IMR-90 (cell line): ENCODE measurements at regions not wholly inside any gene's neighbourhood (a gene's known extent, or its start where the extent isn't known, plus 50 kb on each side); places are given as distances from the start of the nearest gene placed in this dataset.

Experiments
- ATAC-seq: fragments of 200-7000 bp; cut with Tn5 transposase; 2 replicates; pipeline ENCODE4 v1.9.1; 2020; ENCODE audit warnings: low read depth, mild to moderate bottlenecking, moderate library complexity
- BruUV-seq: library from RNA; stranded (reverse); fragments of 400-500 nt; replicated peaks from 2 replicates; lab custom pipeline; 2021; lab: Mats Ljungman, UMichigan
- CTCF ChIA-PET: fragments of 300-600 bp; formaldehyde crosslinking; extraction: SDS; loops from one replicate; lab custom pipeline; 2021; ENCODE audit warnings: antibody characterized with exemption; lab: Yijun Ruan, JAX
- POLR2A ChIA-PET: fragments of 300-600 bp; sonication (Branson Sonifier 250); formaldehyde crosslinking; loops from one replicate; lab custom pipeline; 2022; ENCODE audit warnings: antibody characterized with exemption; ENCODE audit not compliant: unreplicated experiment; lab: Charles Lee
- DNase-seq: peaks from one replicate; pipeline ENCODE4 v3.0.0; 2013
- H2AFZ ChIP-seq: replicated peaks from 2 replicates; pipeline ENCODE3; 2013; ENCODE audit warnings: low read length, mild to moderate bottlenecking; ENCODE audit not compliant: poor library complexity
- H2AK5ac ChIP-seq: 2 replicates; pipeline ENCODE4 v1.6.1; 2013; ENCODE audit warnings: low read depth, low read length, inconsistent platforms
- H2AK9ac ChIP-seq: replicated peaks from 2 replicates; pipeline ENCODE3; 2013; ENCODE audit warnings: mild to moderate bottlenecking, low read depth, low read length, moderate library complexity; ENCODE audit not compliant: poor library complexity
- H2BK120ac ChIP-seq: 2 replicates; pipeline ENCODE4 v1.6.1; 2013; ENCODE audit warnings: low read depth, low read length, inconsistent platforms
- H2BK15ac ChIP-seq: 3 replicates; pipeline ENCODE4 v1.6.1; 2013; ENCODE audit warnings: low read depth, low read length, inconsistent platforms
- H2BK20ac ChIP-seq: 2 replicates; pipeline ENCODE4 v1.6.1; 2013; ENCODE audit warnings: low read depth, mild to moderate bottlenecking, inconsistent platforms, low read length, moderate library complexity
- H2BK5ac ChIP-seq: 2 replicates; pipeline ENCODE4 v1.6.1; 2013; ENCODE audit warnings: mild to moderate bottlenecking, low read depth, low read length, inconsistent platforms; ENCODE audit not compliant: poor library complexity, severe bottlenecking
- H3K14ac ChIP-seq: replicated peaks from 2 replicates; pipeline ENCODE4 v1.6.1; 2013; ENCODE audit warnings: low read depth, low read length, inconsistent platforms
- H3K18ac ChIP-seq: 2 replicates; pipeline ENCODE4 v1.6.1; 2013; ENCODE audit warnings: low read depth, low read length, control low read depth
- H3K23ac ChIP-seq: 2 replicates; pipeline ENCODE4 v1.6.1; 2013; ENCODE audit warnings: low read depth, low read length, inconsistent platforms
- H3K27ac ChIP-seq: 2 replicates; pipeline ENCODE4 v1.5.1; 2013; ENCODE audit warnings: mild to moderate bottlenecking, control low read depth, low read length; ENCODE audit not compliant: insufficient read depth
- H3K27me3 ChIP-seq: 2 replicates; pipeline ENCODE4 v1.6.1; 2013; ENCODE audit warnings: low read length; ENCODE audit not compliant: control insufficient read depth, insufficient read depth
- H3K36me3 ChIP-seq: 2 replicates; pipeline ENCODE4 v1.6.1; 2013; ENCODE audit warnings: low read length, mixed read lengths; ENCODE audit not compliant: control insufficient read depth, insufficient read depth
- H3K4ac ChIP-seq: 2 replicates; pipeline ENCODE4 v1.6.1; 2013; ENCODE audit warnings: low read depth, low read length, inconsistent platforms
- H3K4me1 ChIP-seq: 2 replicates; pipeline ENCODE4 v1.6.1; 2013; ENCODE audit warnings: low read length, mixed read lengths; ENCODE audit not compliant: control insufficient read depth, insufficient read depth
- H3K4me2 ChIP-seq: 2 replicates; pipeline ENCODE4 v1.6.1; 2013; ENCODE audit warnings: low read depth, mild to moderate bottlenecking, control low read depth, low read length, moderate library complexity
- H3K4me3 ChIP-seq: 2 replicates; pipeline ENCODE4 v1.5.1; 2013; ENCODE audit warnings: low read depth, mild to moderate bottlenecking, control low read depth, low read length, moderate library complexity; ENCODE audit not compliant: insufficient read depth
- H3K56ac ChIP-seq: 2 replicates; pipeline ENCODE4 v1.6.1; 2013; ENCODE audit warnings: low read length, inconsistent platforms; ENCODE audit not compliant: insufficient read depth; ENCODE audit errors: extremely low read depth
- H3K79me1 ChIP-seq, 2 experiments: 2 replicates each; pipeline ENCODE4 v1.6.1; 2013; ENCODE audit warnings: low read length in 2 of 2, inconsistent platforms in 1 of 2, low read depth in 1 of 2
- H3K9ac ChIP-seq: 2 replicates; pipeline ENCODE4 v1.6.1; 2013; ENCODE audit warnings: low read depth, low read length, control low read depth
- H3K9me1 ChIP-seq: 2 replicates; pipeline ENCODE4 v1.6.1; 2013; ENCODE audit warnings: low read length, inconsistent platforms; ENCODE audit not compliant: insufficient read depth
- H3K9me3 ChIP-seq: 2 replicates; pipeline ENCODE4 v1.6.1; 2013; ENCODE audit warnings: low read length; ENCODE audit not compliant: control insufficient read depth, insufficient read depth
- H4K20me1 ChIP-seq: 2 replicates; pipeline ENCODE4 v1.6.1; 2013; ENCODE audit warnings: low read length, inconsistent platforms; ENCODE audit not compliant: insufficient read depth
- H4K5ac ChIP-seq: 2 replicates; pipeline ENCODE4 v1.6.1; 2013; ENCODE audit warnings: mild to moderate bottlenecking, low read depth, low read length, control low read depth
- H4K8ac ChIP-seq, 2 experiments: 2 replicates each; pipeline ENCODE4 v1.6.1; 2013; ENCODE audit warnings: low read depth in 2 of 2, low read length in 2 of 2, control low read depth in 1 of 2, inconsistent platforms in 1 of 2
- H4K91ac ChIP-seq: 2 replicates; pipeline ENCODE4 v1.6.1; 2013; ENCODE audit warnings: low read depth, low read length, inconsistent platforms; ENCODE audit not compliant: insufficient read depth
- BHLHE40 ChIP-seq: fragments of 150-350 bp; IDR thresholded peaks from 2 replicates; pipeline ENCODE4 v1.6.1; 2016; ENCODE audit warnings: mild to moderate bottlenecking, low read depth, low read length
- CEBPB ChIP-seq: IDR thresholded peaks from 2 replicates; pipeline ENCODE4 v1.6.1; 2012; ENCODE audit warnings: low read depth, low read length, improper control_type of control experiment
- CHD1 ChIP-seq: IDR thresholded peaks from 2 replicates; pipeline ENCODE4 v1.6.1; 2012; ENCODE audit warnings: low read depth, low read length, improper control_type of control experiment
- CTCF ChIP-seq: conservative IDR thresholded peaks from 2 replicates; pipeline ENCODE4 v1.5.1; 2012; ENCODE audit warnings: mild to moderate bottlenecking, low read depth, low read length, improper control_type of control experiment
- ELK1 ChIP-seq: fragments of 150-350 bp; IDR thresholded peaks from 2 replicates; pipeline ENCODE4 v1.6.1; 2016; ENCODE audit warnings: low read depth, mild to moderate bottlenecking, low read length, moderate library complexity, borderline replicate concordance
- FOS ChIP-seq: fragments of 150-350 bp; IDR thresholded peaks from 2 replicates; pipeline ENCODE4 v1.6.1; 2016; ENCODE audit warnings: low read depth, low read length
- MAFK ChIP-seq: IDR thresholded peaks from 2 replicates; pipeline ENCODE4 v1.6.1; 2012; ENCODE audit warnings: low read depth, low read length, improper control_type of control experiment
- MAZ ChIP-seq: IDR thresholded peaks from 2 replicates; pipeline ENCODE4 v1.6.1; 2012; ENCODE audit warnings: low read depth, mild to moderate bottlenecking, low read length, improper control_type of control experiment, moderate library complexity, borderline replicate concordance
- MXI1 ChIP-seq: IDR thresholded peaks from 2 replicates; pipeline ENCODE4 v1.6.1; 2012; ENCODE audit warnings: low read depth, mild to moderate bottlenecking, low read length, moderate library complexity, borderline replicate concordance
- NFE2L2 ChIP-seq: fragments of 150-350 bp; IDR thresholded peaks from 2 replicates; pipeline ENCODE4 v1.6.1; 2016; ENCODE audit warnings: low read depth, mild to moderate bottlenecking, low read length
- POLR2A ChIP-seq: IDR thresholded peaks from 2 replicates; pipeline ENCODE4 v1.6.1; 2012; ENCODE audit warnings: mild to moderate bottlenecking, low read depth, low read length
- RAD21 ChIP-seq: IDR thresholded peaks from 2 replicates; pipeline ENCODE4 v1.6.1; 2012; ENCODE audit warnings: low read length, improper control_type of control experiment
- RCOR1 ChIP-seq: IDR thresholded peaks from 2 replicates; pipeline ENCODE4 v1.6.1; 2012; ENCODE audit warnings: mild to moderate bottlenecking, low read length, improper control_type of control experiment; ENCODE audit not compliant: insufficient replicate concordance
- RFX5 ChIP-seq: IDR thresholded peaks from 2 replicates; pipeline ENCODE4 v1.8.0; 2012; ENCODE audit warnings: low read depth, mild to moderate bottlenecking, low read length, moderate library complexity
- SMC3 ChIP-seq: fragments of 150-350 bp; IDR thresholded peaks from 2 replicates; pipeline ENCODE4 v1.6.1; 2016; ENCODE audit warnings: low read depth, mild to moderate bottlenecking, antibody characterized with exemption, low read length, moderate library complexity
- USF2 ChIP-seq: fragments of 150-350 bp; IDR thresholded peaks from 2 replicates; pipeline ENCODE4 v1.6.1; 2017; ENCODE audit warnings: mild to moderate bottlenecking, antibody characterized with exemption, low read length, low read depth
- WGBS, 2 experiments: methylation state at CpG; one replicate each; pipeline versions ENCODE4 v1.1.5 to v1.1.7; 2013; ENCODE audit warnings: missing lambda C conversion rate in 2 of 2; ENCODE audit not compliant: insufficient read length in 1 of 2; ENCODE audit errors: extremely low coverage in 2 of 2; 5-methylcytosine and 5-hydroxymethylcytosine counted together
- dilution Hi-C: fragments of 300-500 bp; cut with HindIII; formaldehyde crosslinking; loops from one replicate; pipeline ENCODE4 v1.14.3; 2018; ENCODE audit warnings: low sequenced_read_pairs; ENCODE audit not compliant: unreplicated experiment
- in situ Hi-C: fragments of 300-500 bp; cut with MboI; formaldehyde crosslinking; loops from 3 replicates; pipeline ENCODE4 v1.14.3; 2019; ENCODE audit warnings: low sequenced_read_pairs, inconsistent platforms, mixed read lengths
- intact Hi-C: fragments of 100-400 bp; cut with micrococcal nuclease; formaldehyde crosslinking; loops from 2 replicates; pipeline ENCODE4 v1.10.0; 2022

DNA sequence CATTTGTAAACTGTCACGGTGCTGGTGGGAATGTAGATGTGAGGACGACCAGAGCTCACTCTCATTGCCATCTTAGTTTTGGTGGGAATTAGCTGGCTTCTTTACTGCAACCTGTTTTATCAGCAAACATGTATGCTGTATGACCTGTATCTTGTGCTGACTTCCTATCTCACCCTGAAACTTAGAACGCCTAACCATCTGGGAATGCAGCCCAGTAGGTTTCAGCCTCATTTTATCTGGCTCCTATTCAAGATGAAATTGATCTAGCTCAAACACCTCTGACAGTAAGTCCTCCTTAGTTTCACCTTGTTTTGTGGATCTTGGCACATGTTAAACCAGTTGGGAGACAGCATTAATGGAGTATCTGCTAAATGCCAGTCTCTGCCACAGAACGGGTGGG lies 174.6 kb downstream of the HLX start:
- no peaks in the 10 kb centered on the region for H3K9me1 ChIP-seq
- no peak overlapping the region for H2AK5ac ChIP-seq
- no peak overlapping the region for H4K91ac ChIP-seq
- H2BK5ac ChIP-seq = no peak overlapping the region
- CTCF ChIA-PET = no interaction called here
- dilution Hi-C loops = no loop called here
- H4K20me1 ChIP-seq = no peaks in the 10 kb centered on the region
- no peak overlapping the region for H2BK15ac ChIP-seq
- H3K4ac ChIP-seq = no peak overlapping the region
- H2AK9ac ChIP-seq = no peak overlapping the region
- H2AFZ ChIP-seq = no peak overlapping the region
- intact Hi-C loops = no loop called here
- H3K18ac ChIP-seq = no peak overlapping the region
- H3K56ac ChIP-seq = no peak overlapping the region
- no peak overlapping the region for H4K8ac ChIP-seq
- H4K5ac ChIP-seq = no peak overlapping the region
- TF ChIP-seq MXI1 (no peak), CHD1 (no peak), USF2 (no peak), MAZ (no peak), SMC3 (no peak), POLR2A (no peak), MAFK (no peak), NFE2L2 (no peak), FOS (no peak), RFX5 (no peak), ELK1 (no peak), RCOR1 (no peak), CTCF (no peak), BHLHE40 (no peak), CEBPB (no peak), RAD21 (no peak)
- no peak overlapping the region for H3K14ac ChIP-seq
- H3K27ac ChIP-seq = no peak overlapping the region
- no peak for DNase-seq
- H3K9me3 ChIP-seq = no peaks in the 10 kb centered on the region
- in situ Hi-C loops = no loop called here
- H3K4me3 ChIP-seq = no peak overlapping the region
- POLR2A ChIA-PET = no interaction called here
- no peaks in the 10 kb centered on the region for H3K36me3 ChIP-seq
- no peak overlapping the region for H3K9ac ChIP-seq
- BruUV-seq = no TSS peak
- H3K23ac ChIP-seq = no peak overlapping the region
- H3K4me2 ChIP-seq = no peak overlapping the region
- H3K4me1 ChIP-seq = no peaks in the 10 kb centered on the region
- no peak overlapping the region for H2BK120ac ChIP-seq
- H3K27me3 ChIP-seq = no peaks in the 10 kb centered on the region
- ATAC-seq = no peak
- no peaks in the 10 kb centered on the region for H3K79me1 ChIP-seq
- WGBS, 2 experiments = no CpG with 5 or more reads among the region's 4 CpGs
- no peak overlapping the region for H2BK20ac ChIP-seq
